H1 (cell line): ENCODE measurements at regions not wholly inside any gene's neighbourhood (a gene's known extent, or its start where the extent isn't known, plus 50 kb on each side); places are given as distances from the start of the nearest gene placed in this dataset.

Source experiments
- CTCF ChIA-PET: fragments of 300-600 bp; sonication (Branson Sonifier 250); formaldehyde crosslinking; loops from one replicate; lab custom pipeline; 2021; ENCODE audit not compliant: partially characterized antibody; lab: Charles Lee
- POLR2A ChIA-PET: fragments of 300-600 bp; sonication (Branson Sonifier 250); formaldehyde crosslinking; loops from one replicate; lab custom pipeline; 2021; ENCODE audit warnings: inconsistent platforms; ENCODE audit not compliant: partially characterized antibody; lab: Charles Lee
- DNase-seq, 2 experiments: peaks; one replicate each; pipeline versions ENCODE4 v3.0.0 to v3.0.0-alpha.2; 2010 to 2022; ENCODE audit warnings: low spot score in 2 of 2, low read depth in 1 of 2, mixed read lengths in 1 of 2
- FAIRE-seq: peaks from 2 replicates; lab custom pipeline; 2011; peaks lifted over from hg19 to GRCh38; lab: Jason Lieb, UNC
- H2AFZ ChIP-seq: 2 replicates; pipeline ENCODE4 v1.8.1; 2012; ENCODE audit warnings: low read length, inconsistent platforms
- H2AK5ac ChIP-seq: 2 replicates; pipeline ENCODE4 v1.6.1; 2013; ENCODE audit warnings: low read depth, low read length
- H2BK120ac ChIP-seq: replicated peaks from 2 replicates; pipeline ENCODE3; 2013; ENCODE audit warnings: low read depth, low read length, inconsistent platforms
- H2BK12ac ChIP-seq: 2 replicates; pipeline ENCODE4 v1.6.1; 2013; ENCODE audit warnings: low read depth, low read length
- H2BK15ac ChIP-seq: 2 replicates; pipeline ENCODE4 v1.6.1; 2013; ENCODE audit warnings: low read length
- H2BK20ac ChIP-seq: 2 replicates; pipeline ENCODE4 v1.6.1; 2013; ENCODE audit warnings: low read length
- H2BK5ac ChIP-seq: 2 replicates; pipeline ENCODE4 v1.6.1; 2013; ENCODE audit warnings: low read depth, low read length
- H3K14ac ChIP-seq: 2 replicates; pipeline ENCODE4 v1.6.1; 2013; ENCODE audit warnings: inconsistent platforms; ENCODE audit not compliant: insufficient read length
- H3K18ac ChIP-seq: 2 replicates; pipeline ENCODE4 v1.6.1; 2013; ENCODE audit warnings: low read length; ENCODE audit errors: extremely low read depth
- H3K23ac ChIP-seq: 2 replicates; pipeline ENCODE4 v1.6.1; 2013; ENCODE audit warnings: inconsistent platforms; ENCODE audit not compliant: insufficient read length
- H3K23me2 ChIP-seq: 2 replicates; pipeline ENCODE4 v1.6.1; 2013; ENCODE audit warnings: low read depth, low read length
- H3K27ac ChIP-seq: 2 replicates; pipeline ENCODE4 v1.6.1; 2011; ENCODE audit warnings: low read depth, low read length, inconsistent platforms
- H3K27me3 ChIP-seq, 4 experiments: replicated peaks in 1 of 4; 1 replicate in 1 of 4; 2 replicates in 3 of 4; pipeline versions ENCODE4 v1.6.1 to v1.8.1; 2011 to 2013; ENCODE audit warnings: low read length in 3 of 4, mild to moderate bottlenecking in 3 of 4, inconsistent platforms in 2 of 4, mixed read lengths in 2 of 4, moderate library complexity in 1 of 4; ENCODE audit not compliant: control insufficient read depth in 3 of 4, insufficient read depth in 3 of 4; ENCODE audit errors: extremely low read depth in 1 of 4
- H3K36me3 ChIP-seq, 4 experiments: 2 replicates each; pipeline versions ENCODE4 v1.6.1 to v1.8.1; 2011 to 2013; ENCODE audit warnings: mild to moderate bottlenecking in 4 of 4, low read length in 3 of 4, moderate library complexity in 2 of 4, control low read depth in 1 of 4, inconsistent platforms in 1 of 4; ENCODE audit not compliant: insufficient read depth in 4 of 4, control insufficient read depth in 2 of 4
- H3K4ac ChIP-seq: replicated peaks from 2 replicates; pipeline ENCODE3; 2013; ENCODE audit warnings: low read length, low read depth, mixed read lengths, inconsistent platforms; ENCODE audit not compliant: insufficient read length
- H3K4me1 ChIP-seq, 4 experiments: replicated peaks in 1 of 4; 1 replicate in 1 of 4; 2 replicates in 3 of 4; pipeline versions ENCODE4 v1.6.1 to v1.8.1; 2011 to 2013; ENCODE audit warnings: low read length in 3 of 4, inconsistent platforms in 2 of 4, mixed read lengths in 1 of 4; ENCODE audit not compliant: insufficient read depth in 4 of 4, control insufficient read depth in 3 of 4
- H3K4me2 ChIP-seq, 2 experiments: 2 replicates each; pipeline versions ENCODE4 v1.6.1 to v1.8.1; 2011 to 2013; ENCODE audit warnings: low read depth in 2 of 2, low read length in 2 of 2, control low read depth in 1 of 2, inconsistent platforms in 1 of 2, mild to moderate bottlenecking in 1 of 2; ENCODE audit not compliant: insufficient read depth in 1 of 2
- H3K4me3 ChIP-seq, 4 experiments: fragments of 200-600, 300-600 bp in 1 of 4; sonication (generic), shearing (Covaris generic), sonication (Bioruptor Twin) in 1 of 4; 2 replicates each; pipeline versions ENCODE4 v1.5.1 to v1.8.1; 2011 to 2016; ENCODE audit warnings: low read length in 4 of 4, low read depth in 3 of 4, control low read depth in 2 of 4, inconsistent platforms in 2 of 4, mild to moderate bottlenecking in 2 of 4, mixed read lengths in 1 of 4, moderate library complexity in 1 of 4; ENCODE audit not compliant: insufficient read depth in 2 of 4; ENCODE audit errors: extremely low read depth in 1 of 4
- H3K56ac ChIP-seq: replicated peaks from 2 replicates; pipeline ENCODE3; 2013; ENCODE audit warnings: low read depth, mild to moderate bottlenecking, mixed read lengths, low read length, inconsistent platforms; ENCODE audit not compliant: insufficient read length
- H3K79me1 ChIP-seq: 2 replicates; pipeline ENCODE4 v1.6.1; 2013; ENCODE audit warnings: low read depth, low read length, control low read depth
- H3K79me2 ChIP-seq, 2 experiments: 2 replicates each; pipeline versions ENCODE4 v1.6.1 to v1.8.1; 2012 to 2013; ENCODE audit warnings: low read length in 2 of 2, mild to moderate bottlenecking in 2 of 2, inconsistent platforms in 1 of 2; ENCODE audit not compliant: insufficient read depth in 2 of 2, control insufficient read depth in 1 of 2
- H3K9ac ChIP-seq, 4 experiments: replicated peaks in 1 of 4; 1 replicate in 1 of 4; 2 replicates in 3 of 4; pipeline versions ENCODE4 v1.6.1 to v1.8.1; 2011 to 2013; ENCODE audit warnings: low read depth in 3 of 4, low read length in 3 of 4, control low read depth in 2 of 4, mild to moderate bottlenecking in 2 of 4, moderate library complexity in 2 of 4, inconsistent platforms in 1 of 4; ENCODE audit errors: extremely low read depth in 1 of 4
- H3K9me3 ChIP-seq, 2 experiments: 2 replicates each; pipeline versions ENCODE4 v1.6.1 to v1.8.1; 2012 to 2013; ENCODE audit warnings: mild to moderate bottlenecking in 2 of 2, moderate library complexity in 2 of 2, control low read depth in 1 of 2, inconsistent platforms in 1 of 2, low read depth in 1 of 2, low read length in 1 of 2, mixed read lengths in 1 of 2; ENCODE audit not compliant: insufficient read depth in 2 of 2
- H4K20me1 ChIP-seq, 2 experiments: replicated peaks in 1 of 2; 2 replicates each; pipeline versions ENCODE3 to v1.8.1; 2011 to 2013; ENCODE audit warnings: inconsistent platforms in 2 of 2, low read length in 2 of 2, mild to moderate bottlenecking in 1 of 2; ENCODE audit not compliant: insufficient read depth in 2 of 2, control insufficient read depth in 1 of 2
- H4K5ac ChIP-seq: 2 replicates; pipeline ENCODE4 v1.6.1; 2013; ENCODE audit warnings: low read length, low read depth, mixed read lengths, inconsistent platforms; ENCODE audit not compliant: insufficient read length
- H4K8ac ChIP-seq: 2 replicates; pipeline ENCODE4 v1.8.0; 2013; ENCODE audit warnings: mild to moderate bottlenecking, moderate library complexity, low read length, inconsistent platforms; ENCODE audit not compliant: insufficient read depth; ENCODE audit errors: extremely low read depth
- H4K91ac ChIP-seq: replicated peaks from 2 replicates; pipeline ENCODE3; 2013; ENCODE audit warnings: low read length, mixed read lengths, inconsistent platforms; ENCODE audit not compliant: insufficient read length
- CTBP2 ChIP-seq: IDR thresholded peaks from 2 replicates; pipeline ENCODE4 v1.7.0; 2011; ENCODE audit warnings: borderline replicate concordance, mild to moderate bottlenecking, moderate library complexity, mixed read lengths, low read length; ENCODE audit not compliant: insufficient read depth, insufficient read length

GRCh38 chr7:119256001-119256400 lies 1017.0 kb upstream of the KCND2 start:
- no peak overlapping the region for H2BK20ac ChIP-seq
- no peaks in the 10 kb centered on the region for H4K20me1 ChIP-seq
- H2BK120ac ChIP-seq = no peak overlapping the region
- no peaks in the 10 kb centered on the region for H3K23me2 ChIP-seq
- no peak overlapping the region for H3K27ac ChIP-seq
- FAIRE-seq = no peak
- no peaks in the 10 kb centered on the region for H3K79me2 ChIP-seq
- H3K9me3 ChIP-seq = no peaks in the 10 kb centered on the region
- no peaks in the 10 kb centered on the region for H3K36me3 ChIP-seq
- no peak overlapping the region for H3K4me2 ChIP-seq
- no peak overlapping the region for H4K5ac ChIP-seq
- H2BK15ac ChIP-seq = no peak overlapping the region
- CTCF ChIA-PET = interaction anchor here (1.0 kb wide), 1 partner anchor 14 kb away, joined by 3 read pairs; no protein-coding TSS in a partner anchor
- no peak for DNase-seq
- no peak overlapping the region for H2AK5ac ChIP-seq
- no peak overlapping the region for H2AFZ ChIP-seq
- no peak overlapping the region for H2BK12ac ChIP-seq
- no peak overlapping the region for H3K9ac ChIP-seq
- H3K4me3 ChIP-seq = no peak overlapping the region
- POLR2A ChIA-PET = no interaction called here
- H2BK5ac ChIP-seq = no peak overlapping the region
- TF ChIP-seq CTBP2 = no peak
- H3K79me1 ChIP-seq = no peaks in the 10 kb centered on the region
- H3K56ac ChIP-seq = no peak overlapping the region
- H3K14ac ChIP-seq = no peak overlapping the region
- no peak overlapping the region for H3K23ac ChIP-seq
- no peak overlapping the region for H3K4ac ChIP-seq
- H3K18ac ChIP-seq = no peak overlapping the region
- H3K27me3 ChIP-seq = no peaks in the 10 kb centered on the region
- no peaks in the 10 kb centered on the region for H3K4me1 ChIP-seq
- H4K91ac ChIP-seq = no peak overlapping the region
- H4K8ac ChIP-seq = no peak overlapping the region
